HL-60 (cell line): ENCODE measurements at regions not wholly inside any gene's neighbourhood (a gene's known extent, or its start where the extent isn't known, plus 50 kb on each side); places are given as distances from the start of the nearest gene placed in this dataset.

Experiments
- DNase-seq, 2 experiments: peaks; one replicate each; pipeline ENCODE4 v3.0.0-alpha.2; 2010 to 2020; ENCODE audit warnings: low read depth in 1 of 2, low spot score in 1 of 2
- H3K27ac ChIP-seq: fragments of 250-450 bp; sonication (Bioruptor Pico); replicated peaks from 2 replicates; pipeline ENCODE4 v1.5.1; 2020; ENCODE audit warnings: mild to moderate bottlenecking, moderate library complexity
- H3K27me3 ChIP-seq: fragments of 250-450 bp; sonication (Bioruptor Pico); 2 replicates; pipeline ENCODE4 v1.5.1; 2021; ENCODE audit warnings: mild to moderate bottlenecking, moderate library complexity; ENCODE audit not compliant: insufficient read depth, poor library complexity, severe bottlenecking
- H3K4me3 ChIP-seq: replicated peaks from 2 replicates; pipeline ENCODE4 v1.5.1; 2011; ENCODE audit warnings: mild to moderate bottlenecking, control low read depth, low read length; ENCODE audit not compliant: insufficient read depth
- CTCF ChIP-seq: IDR thresholded peaks from one replicate; pipeline ENCODE4 v1.5.1; 2011; ENCODE audit warnings: low read length, control low read depth, inconsistent platforms; ENCODE audit not compliant: insufficient read depth
- GABPA ChIP-seq: IDR thresholded peaks from 2 replicates; pipeline ENCODE4 v1.6.1; 2012; ENCODE audit warnings: low read depth
- POLR2AphosphoS5 ChIP-seq: IDR thresholded peaks from 2 replicates; pipeline ENCODE4 v1.6.1; 2012; ENCODE audit warnings: low read depth
- REST ChIP-seq: IDR thresholded peaks from 2 replicates; pipeline ENCODE4 v1.6.1; 2012; ENCODE audit warnings: low read depth; ENCODE audit not compliant: insufficient replicate concordance
- SPI1 ChIP-seq: IDR thresholded peaks from 2 replicates; pipeline ENCODE4 v1.6.1; 2012; ENCODE audit warnings: low read depth, mild to moderate bottlenecking, borderline replicate concordance

- Histone ChIP-seq H3K27me3 (no peaks in the 10 kb centered on the region), H3K4me3 (no peak overlapping the region), H3K27ac (no peak overlapping the region)
- TF ChIP-seq GABPA (no peak), CTCF (no peak), REST (no peak), SPI1 (no peak), POLR2AphosphoS5 (no peak)
- DNase-seq: no peak
Observed at GRCh38 chr5:116980581-116980980, 406.0 kb upstream of the SEMA6A start.

GRCh38 chr5:116976767-116977166 is 402.1 kb upstream of the SEMA6A start:
- no peak for TF ChIP-seq GABPA
- TF ChIP-seq CTCF: no peak
- TF ChIP-seq POLR2AphosphoS5: no peak
- TF ChIP-seq REST: no peak
- TF ChIP-seq SPI1: no peak

GRCh38 chr5:116971131-116971530 is 396.5 kb upstream of the SEMA6A start:
- DNase-seq: no peak
- no peak overlapping the region for H3K27ac ChIP-seq
- H3K4me3 ChIP-seq: no peak overlapping the region
- TF ChIP-seq GABPA: no peak
- TF ChIP-seq POLR2AphosphoS5: no peak
- no peak for TF ChIP-seq CTCF
- no peak for TF ChIP-seq SPI1
- TF ChIP-seq REST: no peak
- H3K27me3 ChIP-seq: no peaks in the 10 kb centered on the region

More at GRCh38 chr5:116976767-116977166, 402.1 kb upstream of the SEMA6A start:
- Histone ChIP-seq H3K27me3 (no peaks in the 10 kb centered on the region), H3K4me3 (no peak overlapping the region), H3K27ac (no peak overlapping the region)
- no peak for DNase-seq
